WTC11 (cell line): ENCODE measurements at regions not wholly inside any gene's neighbourhood (a gene's known extent, or its start where the extent isn't known, plus 50 kb on each side); places are given as distances from the start of the nearest gene placed in this dataset.

ENCODE experiments used
- ATAC-seq: fragments of 200-7000 bp; cut with Tn5 transposase; 2 replicates; pipeline ENCODE4 v1.10.0; 2021; ENCODE audit warnings: mild to moderate bottlenecking, moderate library complexity
- CTCF ChIA-PET: fragments of 300-600 bp; sonication (Branson Sonifier 250); formaldehyde crosslinking; loops from one replicate; lab custom pipeline; 2021; ENCODE audit warnings: antibody characterized with exemption; lab: Charles Lee
- POLR2A ChIA-PET: fragments of 350-600 bp; sonication (Branson Sonifier 250); formaldehyde crosslinking; loops from one replicate; lab custom pipeline; 2021; ENCODE audit warnings: antibody characterized with exemption; lab: Charles Lee
- DNase-seq: peaks from one replicate; pipeline ENCODE4 v3.0.0; 2021; ENCODE audit warnings: low spot score
- H3K27ac Mint-ChIP-seq: 2 replicates; pipeline ENCODE4 v1.8.0; 2021; ENCODE audit warnings: mixed read lengths
- H3K27me3 Mint-ChIP-seq: 2 replicates; pipeline ENCODE4 v1.8.0; 2021; ENCODE audit warnings: low read depth, mild to moderate bottlenecking, moderate library complexity, mixed read lengths
- H3K36me3 Mint-ChIP-seq: 2 replicates; pipeline ENCODE4 v1.8.0; 2021; ENCODE audit warnings: mixed read lengths
- H3K4me1 Mint-ChIP-seq: 2 replicates; pipeline ENCODE4 v1.8.0; 2022; ENCODE audit warnings: mixed read lengths
- H3K4me3 Mint-ChIP-seq: 2 replicates; pipeline ENCODE4 v1.8.0; 2021; ENCODE audit warnings: mild to moderate bottlenecking, moderate library complexity, mixed read lengths
- H3K9me3 Mint-ChIP-seq: 2 replicates; pipeline ENCODE4 v1.8.0; 2021; ENCODE audit warnings: mixed read lengths
- CREB1 ChIP-seq: sonication (generic); formaldehyde crosslinking; IDR thresholded peaks from 2 replicates; pipeline ENCODE4 v1.8.0; 2023; ENCODE audit warnings: mild to moderate bottlenecking, missing genetic modification reagents
- FOXJ3 ChIP-seq: sonication (generic); formaldehyde crosslinking; IDR thresholded peaks from 2 replicates; pipeline ENCODE4 v1.9.0; 2021; ENCODE audit warnings: missing genetic modification reagents, mild to moderate bottlenecking, borderline replicate concordance
- GABPB1 ChIP-seq: sonication (generic); formaldehyde crosslinking; IDR thresholded peaks from 2 replicates; pipeline ENCODE4 v1.8.1; 2023; ENCODE audit warnings: mild to moderate bottlenecking, missing genetic modification reagents
- IRF2 ChIP-seq: sonication (generic); formaldehyde crosslinking; IDR thresholded peaks from 2 replicates; pipeline ENCODE4 v1.8.0; 2022; ENCODE audit warnings: low read depth, missing genetic modification reagents, borderline replicate concordance
- MYBL2 ChIP-seq: sonication (generic); formaldehyde crosslinking; IDR thresholded peaks from 2 replicates; pipeline ENCODE4 v1.8.1; 2023; ENCODE audit warnings: mild to moderate bottlenecking, moderate library complexity, missing genetic modification reagents
- NR1H2 ChIP-seq: sonication (generic); formaldehyde crosslinking; IDR thresholded peaks from 2 replicates; pipeline ENCODE4 v1.9.0; 2021; ENCODE audit warnings: mild to moderate bottlenecking, moderate library complexity, missing genetic modification reagents
- NR3C1 ChIP-seq: sonication (generic); formaldehyde crosslinking; conservative IDR thresholded peaks from 2 replicates; pipeline ENCODE4 v1.8.1; 2023; ENCODE audit warnings: low read depth, mild to moderate bottlenecking, missing genetic modification reagents
- PRRX2 ChIP-seq: fragments of 250-450 bp; sonication (Bioruptor Pico); IDR thresholded peaks from 2 replicates; pipeline ENCODE4 v1.8.0; 2021; ENCODE audit warnings: mild to moderate bottlenecking
- RELA ChIP-seq: sonication (generic); formaldehyde crosslinking; IDR thresholded peaks from 2 replicates; pipeline ENCODE4 v1.8.1; 2022; ENCODE audit warnings: missing genetic modification reagents, mild to moderate bottlenecking, borderline replicate concordance
- SMAD3 ChIP-seq: sonication (generic); formaldehyde crosslinking; IDR thresholded peaks from 2 replicates; pipeline ENCODE4 v1.8.0; 2022; ENCODE audit warnings: missing genetic modification reagents, mild to moderate bottlenecking, borderline replicate concordance
- SMAD4 ChIP-seq: sonication (generic); formaldehyde crosslinking; IDR thresholded peaks from 2 replicates; pipeline ENCODE4 v1.8.0; 2022; ENCODE audit warnings: mild to moderate bottlenecking, missing genetic modification reagents
- SOX15 ChIP-seq: fragments of 250-450 bp; sonication (Bioruptor Pico); IDR thresholded peaks from 2 replicates; pipeline ENCODE4 v1.9.0; 2021; ENCODE audit warnings: mild to moderate bottlenecking
- SP1 ChIP-seq: sonication (generic); formaldehyde crosslinking; conservative IDR thresholded peaks from 2 replicates; pipeline ENCODE4 v1.8.1; 2022; ENCODE audit warnings: missing genetic modification reagents
- TEAD1 ChIP-seq: sonication (generic); formaldehyde crosslinking; IDR thresholded peaks from 2 replicates; pipeline ENCODE4 v1.8.0; 2022; ENCODE audit warnings: mild to moderate bottlenecking, missing genetic modification reagents
- TP53 ChIP-seq: sonication (generic); formaldehyde crosslinking; IDR thresholded peaks from 2 replicates; pipeline ENCODE4 v1.8.1; 2023; ENCODE audit warnings: mild to moderate bottlenecking, missing genetic modification reagents
- ZNF232 ChIP-seq: sonication (generic); formaldehyde crosslinking; IDR thresholded peaks from 2 replicates; pipeline ENCODE4 v1.8.0; 2022; ENCODE audit warnings: mild to moderate bottlenecking, missing genetic modification reagents
- ZNF671 ChIP-seq: fragments of 250-450 bp; sonication (Bioruptor Pico); IDR thresholded peaks from 2 replicates; pipeline ENCODE4 v1.8.0; 2021; ENCODE audit warnings: mild to moderate bottlenecking
- TF ChIP-seq, protein P1 (sequence below): sonication (generic); formaldehyde crosslinking; IDR thresholded peaks from 2 replicates; pipeline ENCODE4 v1.8.1; 2022; ENCODE audit warnings: low read depth, mild to moderate bottlenecking, moderate library complexity, missing genetic modification reagents, borderline replicate concordance
- TF ChIP-seq, protein P2 (sequence below): sonication (generic); formaldehyde crosslinking; IDR thresholded peaks from 2 replicates; pipeline ENCODE4 v1.8.1; 2022; ENCODE audit warnings: missing genetic modification reagents, borderline replicate concordance
- TF ChIP-seq, protein P3 (sequence below): sonication (generic); formaldehyde crosslinking; conservative IDR thresholded peaks from 2 replicates; pipeline ENCODE4 v1.8.1; 2022; ENCODE audit warnings: mild to moderate bottlenecking, missing genetic modification reagents
- TF ChIP-seq, protein P4 (sequence below): fragments of 250-450 bp; sonication (Bioruptor Pico); conservative IDR thresholded peaks from 2 replicates; pipeline ENCODE4 v1.9.0; 2021; ENCODE audit warnings: mild to moderate bottlenecking
- TF ChIP-seq, protein P5 (sequence below): sonication (generic); formaldehyde crosslinking; IDR thresholded peaks from 2 replicates; pipeline ENCODE4 v1.8.1; 2023; ENCODE audit warnings: mild to moderate bottlenecking, moderate library complexity, missing genetic modification reagents
- TF ChIP-seq, protein P6 (sequence below): sonication (generic); formaldehyde crosslinking; IDR thresholded peaks from 2 replicates; pipeline ENCODE4 v1.8.1; 2023; ENCODE audit warnings: mild to moderate bottlenecking, missing genetic modification reagents, borderline replicate concordance
- TF ChIP-seq, protein P7 (sequence below): fragments of 250-450 bp; sonication (Bioruptor Pico); IDR thresholded peaks from 2 replicates; pipeline ENCODE4 v2.1.2; 2022; ENCODE audit warnings: mild to moderate bottlenecking, moderate library complexity

DNA sequence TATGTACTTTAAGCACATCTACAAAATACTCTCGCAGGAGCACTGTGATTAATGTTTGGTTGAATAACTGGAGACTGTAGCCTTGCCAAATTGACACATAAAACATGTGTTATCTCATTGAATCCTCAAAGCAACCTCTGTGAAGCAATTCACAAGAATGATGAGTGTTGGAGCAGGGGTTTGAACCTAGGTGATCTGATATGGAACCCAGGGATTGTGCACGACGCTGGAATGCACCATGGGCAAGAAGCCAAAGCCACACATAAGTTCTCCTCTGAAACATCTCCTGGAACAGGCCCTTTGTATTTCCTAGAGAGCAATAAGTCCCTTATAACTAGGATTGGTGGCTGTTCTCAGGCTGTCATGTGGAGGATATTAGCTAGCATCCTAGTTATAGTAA, 124.6 kb upstream of the IVNS1ABP start:
- TF ChIP-seq RELA (CRISPR knock-in tag) (no peak), FOXJ3 (CRISPR knock-in tag) (no peak), SP1 (CRISPR knock-in tag) (no peak), MYBL2 (CRISPR knock-in tag) (no peak), TEAD1 (CRISPR knock-in tag) (no peak), NR1H2 (CRISPR knock-in tag) (no peak), SMAD3 (CRISPR knock-in tag) (no peak), CREB1 (CRISPR knock-in tag) (no peak), ZNF232 (no peak), TP53 (CRISPR knock-in tag) (no peak), NR3C1 (no peak), PRRX2 (no peak)
- TF ChIP-seq, protein P1, sequence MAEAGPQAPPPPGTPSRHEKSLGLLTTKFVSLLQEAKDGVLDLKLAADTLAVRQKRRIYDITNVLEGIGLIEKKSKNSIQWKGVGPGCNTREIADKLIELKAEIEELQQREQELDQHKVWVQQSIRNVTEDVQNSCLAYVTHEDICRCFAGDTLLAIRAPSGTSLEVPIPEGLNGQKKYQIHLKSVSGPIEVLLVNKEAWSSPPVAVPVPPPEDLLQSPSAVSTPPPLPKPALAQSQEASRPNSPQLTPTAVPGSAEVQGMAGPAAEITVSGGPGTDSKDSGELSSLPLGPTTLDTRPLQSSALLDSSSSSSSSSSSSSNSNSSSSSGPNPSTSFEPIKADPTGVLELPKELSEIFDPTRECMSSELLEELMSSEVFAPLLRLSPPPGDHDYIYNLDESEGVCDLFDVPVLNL (CRISPR knock-in tag) = no peak
- TF ChIP-seq, protein P2, sequence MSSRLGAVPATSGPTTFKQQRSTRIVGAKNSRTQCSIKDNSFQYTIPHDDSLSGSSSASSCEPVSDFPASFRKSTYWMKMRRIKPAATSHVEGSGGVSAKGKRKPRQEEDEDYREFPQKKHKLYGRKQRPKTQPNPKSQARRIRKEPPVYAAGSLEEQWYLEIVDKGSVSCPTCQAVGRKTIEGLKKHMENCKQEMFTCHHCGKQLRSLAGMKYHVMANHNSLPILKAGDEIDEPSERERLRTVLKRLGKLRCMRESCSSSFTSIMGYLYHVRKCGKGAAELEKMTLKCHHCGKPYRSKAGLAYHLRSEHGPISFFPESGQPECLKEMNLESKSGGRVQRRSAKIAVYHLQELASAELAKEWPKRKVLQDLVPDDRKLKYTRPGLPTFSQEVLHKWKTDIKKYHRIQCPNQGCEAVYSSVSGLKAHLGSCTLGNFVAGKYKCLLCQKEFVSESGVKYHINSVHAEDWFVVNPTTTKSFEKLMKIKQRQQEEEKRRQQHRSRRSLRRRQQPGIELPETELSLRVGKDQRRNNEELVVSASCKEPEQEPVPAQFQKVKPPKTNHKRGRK = no peak
- TF ChIP-seq, protein P3, sequence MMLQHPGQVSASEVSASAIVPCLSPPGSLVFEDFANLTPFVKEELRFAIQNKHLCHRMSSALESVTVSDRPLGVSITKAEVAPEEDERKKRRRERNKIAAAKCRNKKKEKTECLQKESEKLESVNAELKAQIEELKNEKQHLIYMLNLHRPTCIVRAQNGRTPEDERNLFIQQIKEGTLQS (CRISPR knock-in tag) = no peak
- TF ChIP-seq, protein P4, sequence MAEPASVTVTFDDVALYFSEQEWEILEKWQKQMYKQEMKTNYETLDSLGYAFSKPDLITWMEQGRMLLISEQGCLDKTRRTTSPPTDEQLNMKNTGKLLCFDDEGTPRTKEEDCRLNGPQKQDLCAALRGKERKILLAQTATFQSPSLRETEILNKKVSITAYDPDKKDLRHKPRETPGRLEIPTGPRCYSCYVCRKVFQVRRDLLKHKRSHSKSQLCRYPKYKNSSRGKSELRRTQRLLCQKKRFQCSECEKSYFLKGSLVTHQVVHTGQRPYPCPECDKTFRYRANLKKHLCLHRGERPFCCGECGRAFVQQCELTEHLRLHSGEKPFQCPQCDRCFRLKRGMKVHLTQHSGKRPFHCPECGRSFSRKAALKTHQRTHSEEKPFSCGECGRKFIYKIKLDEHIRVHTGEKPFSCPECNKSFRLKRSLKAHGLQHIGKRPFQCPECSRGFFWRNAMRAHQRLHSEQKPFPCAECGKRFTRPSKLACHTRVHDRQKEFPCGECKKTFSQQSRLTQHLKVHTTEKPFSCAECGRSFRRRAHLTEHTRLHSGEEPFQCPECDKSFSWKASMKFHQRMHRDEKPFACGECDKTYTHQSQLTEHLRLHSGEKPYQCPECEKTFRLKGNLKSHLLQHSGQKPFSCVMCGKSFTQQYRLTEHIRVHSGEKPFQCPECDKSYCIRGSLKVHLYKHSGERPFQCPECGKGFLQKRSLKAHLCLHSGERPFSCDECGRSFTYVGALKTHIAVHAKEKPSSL (CRISPR knock-in tag) = no peak
- TF ChIP-seq, protein P5, sequence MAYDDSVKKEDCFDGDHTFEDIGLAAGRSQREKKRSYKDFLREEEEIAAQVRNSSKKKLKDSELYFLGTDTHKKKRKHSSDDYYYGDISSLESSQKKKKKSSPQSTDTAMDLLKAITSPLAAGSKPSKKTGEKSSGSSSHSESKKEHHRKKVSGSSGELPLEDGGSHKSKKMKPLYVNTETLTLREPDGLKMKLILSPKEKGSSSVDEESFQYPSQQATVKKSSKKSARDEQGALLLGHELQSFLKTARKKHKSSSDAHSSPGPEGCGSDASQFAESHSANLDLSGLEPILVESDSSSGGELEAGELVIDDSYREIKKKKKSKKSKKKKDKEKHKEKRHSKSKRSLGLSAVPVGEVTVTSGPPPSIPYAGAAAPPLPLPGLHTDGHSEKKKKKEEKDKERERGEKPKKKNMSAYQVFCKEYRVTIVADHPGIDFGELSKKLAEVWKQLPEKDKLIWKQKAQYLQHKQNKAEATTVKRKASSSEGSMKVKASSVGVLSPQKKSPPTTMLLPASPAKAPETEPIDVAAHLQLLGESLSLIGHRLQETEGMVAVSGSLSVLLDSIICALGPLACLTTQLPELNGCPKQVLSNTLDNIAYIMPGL (CRISPR knock-in tag) = no peak
- no peaks in the 10 kb centered on the region for H3K36me3 Mint-ChIP-seq
- no peak overlapping the region for H3K4me3 Mint-ChIP-seq
- no peak overlapping the region for H3K27ac Mint-ChIP-seq
- POLR2A ChIA-PET = no interaction called here
- CTCF ChIA-PET = no interaction called here
- no peak for DNase-seq
- H3K4me1 Mint-ChIP-seq = no peaks in the 10 kb centered on the region
- no peak for ATAC-seq
- no peaks in the 10 kb centered on the region for H3K9me3 Mint-ChIP-seq
- no peaks in the 10 kb centered on the region for H3K27me3 Mint-ChIP-seq

DNA sequence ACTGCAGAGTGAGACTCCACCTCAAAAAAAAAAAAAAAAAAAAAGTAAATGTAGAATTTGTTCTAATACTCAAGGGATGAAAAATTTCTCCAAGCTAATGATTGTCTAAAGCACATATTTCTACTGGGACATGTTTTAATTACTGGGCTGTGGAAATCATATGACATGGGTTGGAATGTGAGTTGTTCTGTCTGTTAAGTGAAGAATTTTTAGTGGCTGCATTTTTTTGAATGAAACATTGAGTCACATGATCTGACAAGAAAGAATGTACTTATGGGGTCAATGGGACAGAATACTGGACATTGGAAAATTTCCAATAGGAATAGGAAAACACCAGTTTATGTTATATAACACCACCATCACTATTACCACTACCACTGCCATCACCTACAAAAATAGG, 123.8 kb upstream of the IVNS1ABP start:
- Mint-ChIP-seq H3K4me3 (no peak overlapping the region), H3K27ac (no peak overlapping the region), H3K27me3 (no peaks in the 10 kb centered on the region), H3K9me3 (no peaks in the 10 kb centered on the region), H3K4me1 (no peaks in the 10 kb centered on the region), H3K36me3 (no peaks in the 10 kb centered on the region)
- ChIA-PET CTCF (no interaction called here), POLR2A (interaction anchor here (0.7 kb wide), 1 partner anchor 35 kb away, joined by 5 read pairs; no protein-coding TSS in a partner anchor)
- DNase-seq = no peak
- no peak for ATAC-seq
- TF ChIP-seq, protein P6, sequence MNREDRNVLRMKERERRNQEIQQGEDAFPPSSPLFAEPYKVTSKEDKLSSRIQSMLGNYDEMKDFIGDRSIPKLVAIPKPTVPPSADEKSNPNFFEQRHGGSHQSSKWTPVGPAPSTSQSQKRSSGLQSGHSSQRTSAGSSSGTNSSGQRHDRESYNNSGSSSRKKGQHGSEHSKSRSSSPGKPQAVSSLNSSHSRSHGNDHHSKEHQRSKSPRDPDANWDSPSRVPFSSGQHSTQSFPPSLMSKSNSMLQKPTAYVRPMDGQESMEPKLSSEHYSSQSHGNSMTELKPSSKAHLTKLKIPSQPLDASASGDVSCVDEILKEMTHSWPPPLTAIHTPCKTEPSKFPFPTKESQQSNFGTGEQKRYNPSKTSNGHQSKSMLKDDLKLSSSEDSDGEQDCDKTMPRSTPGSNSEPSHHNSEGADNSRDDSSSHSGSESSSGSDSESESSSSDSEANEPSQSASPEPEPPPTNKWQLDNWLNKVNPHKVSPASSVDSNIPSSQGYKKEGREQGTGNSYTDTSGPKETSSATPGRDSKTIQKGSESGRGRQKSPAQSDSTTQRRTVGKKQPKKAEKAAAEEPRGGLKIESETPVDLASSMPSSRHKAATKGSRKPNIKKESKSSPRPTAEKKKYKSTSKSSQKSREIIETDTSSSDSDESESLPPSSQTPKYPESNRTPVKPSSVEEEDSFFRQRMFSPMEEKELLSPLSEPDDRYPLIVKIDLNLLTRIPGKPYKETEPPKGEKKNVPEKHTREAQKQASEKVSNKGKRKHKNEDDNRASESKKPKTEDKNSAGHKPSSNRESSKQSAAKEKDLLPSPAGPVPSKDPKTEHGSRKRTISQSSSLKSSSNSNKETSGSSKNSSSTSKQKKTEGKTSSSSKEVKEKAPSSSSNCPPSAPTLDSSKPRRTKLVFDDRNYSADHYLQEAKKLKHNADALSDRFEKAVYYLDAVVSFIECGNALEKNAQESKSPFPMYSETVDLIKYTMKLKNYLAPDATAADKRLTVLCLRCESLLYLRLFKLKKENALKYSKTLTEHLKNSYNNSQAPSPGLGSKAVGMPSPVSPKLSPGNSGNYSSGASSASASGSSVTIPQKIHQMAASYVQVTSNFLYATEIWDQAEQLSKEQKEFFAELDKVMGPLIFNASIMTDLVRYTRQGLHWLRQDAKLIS = no peak
- TF ChIP-seq NR3C1 = no peak
- no peak for TF ChIP-seq SMAD4 (CRISPR knock-in tag)
- TF ChIP-seq CREB1 (CRISPR knock-in tag) = no peak
- no peak for TF ChIP-seq GABPB1
- no peak for TF ChIP-seq FOXJ3 (CRISPR knock-in tag)
- no peak for TF ChIP-seq IRF2 (CRISPR knock-in tag)
- TF ChIP-seq SOX15 (CRISPR knock-in tag) = no peak
- TF ChIP-seq, protein P3 (CRISPR knock-in tag) = no peak
- TF ChIP-seq, protein P7, sequence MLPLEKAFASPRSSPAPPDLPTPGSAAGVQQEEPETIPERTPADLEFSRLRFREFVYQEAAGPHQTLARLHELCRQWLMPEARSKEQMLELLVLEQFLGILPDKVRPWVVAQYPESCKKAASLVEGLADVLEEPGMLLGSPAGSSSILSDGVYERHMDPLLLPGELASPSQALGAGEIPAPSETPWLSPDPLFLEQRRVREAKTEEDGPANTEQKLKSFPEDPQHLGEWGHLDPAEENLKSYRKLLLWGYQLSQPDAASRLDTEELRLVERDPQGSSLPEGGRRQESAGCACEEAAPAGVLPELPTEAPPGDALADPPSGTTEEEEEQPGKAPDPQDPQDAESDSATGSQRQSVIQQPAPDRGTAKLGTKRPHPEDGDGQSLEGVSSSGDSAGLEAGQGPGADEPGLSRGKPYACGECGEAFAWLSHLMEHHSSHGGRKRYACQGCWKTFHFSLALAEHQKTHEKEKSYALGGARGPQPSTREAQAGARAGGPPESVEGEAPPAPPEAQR (CRISPR knock-in tag) = no peak
- no peak for TF ChIP-seq ZNF671 (CRISPR knock-in tag)
